ENCODE measurements at regions not wholly inside any gene's neighbourhood (a gene's known extent, or its start where the extent isn't known, plus 50 kb on each side); places are given as distances from the start of the nearest gene placed in this dataset.

- TF ChIP-seq CTCF (IDR thresholded peaks at IDR 0.05; ENCODE audit: low read depth, low read length) (no peak), EZH2phosphoT487 (IDR thresholded peaks at IDR 0.05; ENCODE audit: low read depth) (no peak)
Observed at GRCh38 chr13:24038841-24039330, 121.6 kb upstream of the SPATA13 start.

Measured in OCI-LY3 (cell line).